ENCODE measurements at regions not wholly inside any gene's neighbourhood (a gene's known extent, or its start where the extent isn't known, plus 50 kb on each side); places are given as distances from the start of the nearest gene placed in this dataset.

GRCh38 chr11:115925568-115926090 is 421.4 kb upstream of the CADM1 start:
- no peak for TF ChIP-seq ATF3 (IDR thresholded peaks at IDR 0.05)
- no peak for TF ChIP-seq CTCF (IDR thresholded peaks at IDR 0.05; ENCODE audit: low read depth, low read length, missing input control)
- TF ChIP-seq SP1 (IDR thresholded peaks at IDR 0.05): no peak
- no peak for TF ChIP-seq JUND (IDR thresholded peaks at IDR 0.05)
